ENCODE measurements at regions not wholly inside any gene's neighbourhood (a gene's known extent, or its start where the extent isn't known, plus 50 kb on each side); places are given as distances from the start of the nearest gene placed in this dataset.

GRCh38 chr5:18264126-18264882 lies 630.0 kb downstream of the TAF11L14 start:
- H3K9ac ChIP-seq (ENCODE audit: insufficient read depth, low read depth, low read length), result no peak overlapping the region
- ATAC-seq (no peak), FAIRE-seq (no peak), DNase-seq (ENCODE audit: low spot score) (no peak)
- H3K4me2 ChIP-seq (ENCODE audit: low read depth, low read length), result no peak overlapping the region
- TF ChIP-seq RNF219 (CRISPR knock-in tag; IDR thresholded peaks at IDR 0.05), result no peak
- no peak for TF ChIP-seq SAFB2 (CRISPR knock-in tag; IDR thresholded peaks at IDR 0.05; ENCODE audit: borderline replicate concordance, low read depth)
- TF ChIP-seq ZNF30 (CRISPR knock-in tag; IDR thresholded peaks at IDR 0.05), result no peak
- TF ChIP-seq ZBTB33 (CRISPR knock-in tag; IDR thresholded peaks at IDR 0.05), result no peak
- H4K20me1 ChIP-seq (ENCODE audit: insufficient read depth, low read length), result no peaks in the 10 kb centered on the region
- H3K79me2 ChIP-seq (ENCODE audit: insufficient read depth, low read length), result no peaks in the 10 kb centered on the region
- ChIA-PET CTCF (ENCODE audit: low intra/inter-chr PET ratio, low total read pairs) (no interaction called here), POLR2A (no interaction called here)
- H3K36me3 ChIP-seq (replicated peaks in 1 of 2; ENCODE audit: control insufficient read depth in 1 of 2, insufficient read depth in 2 of 2, low read length in 2 of 2), result no peaks in the 10 kb centered on the region
- peaks cover 57% of the 10 kb centered on the region for H3K9me3 ChIP-seq (ENCODE audit: low read length)
- intact Hi-C loops (cut with micrococcal nuclease; ENCODE audit: unreplicated experiment), result no loop called here
- H3K27ac ChIP-seq (ENCODE audit: extremely low read length, insufficient read depth, low read length), result no peak overlapping the region
- H3K4me3 ChIP-seq (replicated peaks in 1 of 3; ENCODE audit: insufficient read depth in 1 of 3, low read depth in 2 of 3, low read length in 3 of 3), result no peak overlapping the region
- H3K4me1 ChIP-seq (ENCODE audit: insufficient read depth, low read length), result no peaks in the 10 kb centered on the region
- no peaks in the 10 kb centered on the region for H3K27me3 ChIP-seq (ENCODE audit: control insufficient read depth in 1 of 2, insufficient read depth in 2 of 2, low read length in 2 of 2)
- no TSS peak for BruUV-seq (replicated peaks)
- H2AFZ ChIP-seq (ENCODE audit: low read length), result no peak overlapping the region
- in situ Hi-C loops (cut with HindIII; ENCODE audit: extremely low pct_ligation_motif_present, low pct_unique_long_range_greater_than_20kb), result no loop called here
- WGBS (ENCODE audit: low lambda C conversion rate), result 13% methylated on average over 3 of the region's 3 CpGs

Data from HepG2 (cell line).